HG03457 (cell line): ENCODE measurements at regions not wholly inside any gene's neighbourhood (a gene's known extent, or its start where the extent isn't known, plus 50 kb on each side); places are given as distances from the start of the nearest gene placed in this dataset.
"Not testable (repeated sequence)": the region's sequence is repeated elsewhere in the genome, so short reads cannot be mapped to it uniquely, and the experiment has no call there.

Experiments used
- ATAC-seq: cut with Tn5 transposase; IDR thresholded peaks from one replicate; pipeline ENCODE4 v1.9.1; 2021; ENCODE audit warnings: moderate number of reproducible peaks; ENCODE audit not compliant: unreplicated experiment

DNA sequence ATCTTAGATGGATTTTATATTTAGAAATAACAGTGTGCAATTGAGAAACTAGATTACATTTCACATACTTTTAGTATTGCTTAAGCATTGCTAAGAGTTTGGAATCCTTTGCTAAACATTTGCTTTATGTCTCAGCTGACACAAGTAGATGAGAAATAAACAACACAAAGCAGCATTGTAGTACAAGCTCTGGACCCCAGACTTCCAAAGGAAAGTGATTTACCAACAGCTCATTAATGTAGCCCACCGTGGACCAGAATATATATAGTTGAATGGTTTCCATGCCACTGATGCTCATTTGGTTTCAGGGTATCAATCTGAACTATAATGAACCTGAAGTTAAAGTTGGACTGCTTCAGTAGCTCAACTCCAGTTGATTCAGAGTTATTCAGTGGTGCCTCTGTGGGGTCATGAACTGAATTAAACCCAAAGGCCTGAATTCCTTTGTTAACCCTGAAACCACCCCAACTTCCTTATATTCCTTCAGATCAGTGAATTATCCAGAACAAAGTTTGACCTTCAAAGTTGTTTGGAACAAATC is 132.1 kb upstream of the NEIL3 start:
- no peak for ATAC-seq

DNA sequence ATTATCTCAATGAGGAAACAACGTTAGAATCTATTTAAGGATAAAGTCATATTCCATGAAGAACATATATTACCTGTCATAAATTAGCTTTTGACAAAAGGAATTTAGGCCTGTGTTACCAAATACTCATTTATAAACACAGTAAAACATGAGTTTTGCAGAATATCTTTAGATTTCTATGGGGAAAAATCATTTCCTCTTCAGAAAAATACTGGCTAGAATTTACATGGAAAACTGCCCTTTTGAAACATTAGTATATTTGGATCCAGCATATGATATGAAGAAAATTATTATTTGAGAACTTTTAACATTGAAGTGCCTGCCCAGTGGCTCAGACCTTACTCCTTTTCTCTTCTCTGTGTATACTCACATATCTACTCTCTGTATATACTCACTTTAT is 131.4 kb upstream of the NEIL3 start:
- ATAC-seq = no peak

DNA sequence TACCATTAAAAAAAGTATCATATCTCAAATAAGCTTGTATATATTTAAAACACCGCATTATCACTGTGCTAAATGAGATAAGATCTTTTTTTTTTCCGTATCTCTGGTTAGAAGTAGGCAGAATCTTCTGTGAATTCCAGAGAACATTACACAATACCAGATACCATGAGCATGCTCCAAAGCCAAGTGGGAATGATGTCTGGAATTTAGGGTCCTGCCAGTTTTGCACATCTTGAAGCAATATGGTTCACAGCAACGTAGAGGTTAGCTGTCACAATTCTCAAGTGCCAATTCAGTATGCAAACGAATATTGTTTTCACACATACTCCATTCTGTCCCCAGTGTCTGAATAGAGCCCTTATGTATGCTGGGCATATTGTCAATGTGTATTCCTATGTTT is 127.5 kb upstream of the NEIL3 start:
- no peak for ATAC-seq

DNA sequence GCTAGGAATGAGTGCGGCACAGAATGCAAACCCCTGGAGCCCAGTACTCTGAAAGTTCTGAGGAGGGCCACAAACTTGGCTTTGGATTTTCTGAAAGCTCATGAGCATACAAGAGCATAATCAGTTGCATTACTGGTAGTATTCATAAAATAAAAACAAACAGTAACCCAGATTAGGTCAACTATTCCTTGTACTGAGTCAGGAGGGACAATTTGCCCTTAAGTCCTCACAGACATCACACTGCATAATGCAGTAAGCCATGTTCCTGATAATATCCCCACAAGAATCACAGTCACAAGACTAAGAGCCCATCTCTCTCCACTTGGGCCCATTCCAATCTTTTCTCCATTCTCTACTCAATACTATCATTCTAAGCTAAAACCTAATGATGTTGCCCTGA is 126.9 kb upstream of the NEIL3 start:
- no peak for ATAC-seq

DNA sequence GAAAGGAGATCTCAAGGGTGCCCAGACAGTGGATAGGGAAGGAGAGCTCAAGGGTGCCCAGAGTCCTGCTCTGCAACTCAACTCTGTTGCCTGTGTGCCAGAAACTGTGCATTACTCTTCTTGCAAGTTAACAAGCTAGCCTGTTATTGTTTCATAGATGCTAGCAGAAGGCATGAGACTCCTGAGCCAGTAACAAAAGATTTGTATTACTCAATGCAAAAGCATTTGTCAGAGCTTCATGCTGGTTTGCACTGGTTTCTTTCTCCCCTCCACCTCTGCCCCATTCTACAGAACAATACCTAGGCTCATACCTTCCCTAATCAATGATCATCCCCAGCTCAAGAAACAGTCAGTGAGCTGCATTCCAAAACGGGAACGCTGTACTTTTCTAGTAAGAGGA is 124.5 kb upstream of the NEIL3 start:
- no peak for ATAC-seq

DNA sequence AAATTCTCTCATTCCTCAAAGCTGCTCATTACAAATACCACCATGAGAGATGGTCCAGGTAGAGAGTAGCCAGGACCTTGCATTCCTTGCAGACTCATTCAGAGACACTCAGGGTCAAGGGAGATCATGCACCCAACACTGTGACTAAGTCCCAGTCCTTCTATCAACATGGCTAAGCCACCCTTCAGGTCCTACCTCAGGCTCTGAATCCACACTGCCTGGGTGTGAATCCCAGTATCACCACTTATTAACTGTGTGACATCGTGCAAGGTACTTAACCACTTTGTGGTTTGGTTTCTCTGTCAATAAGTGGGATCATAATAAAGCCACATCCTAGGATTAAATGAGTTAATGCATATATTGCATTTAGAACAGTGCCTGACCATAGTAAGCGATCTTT is 124.1 kb upstream of the NEIL3 start:
- no peak for ATAC-seq

DNA sequence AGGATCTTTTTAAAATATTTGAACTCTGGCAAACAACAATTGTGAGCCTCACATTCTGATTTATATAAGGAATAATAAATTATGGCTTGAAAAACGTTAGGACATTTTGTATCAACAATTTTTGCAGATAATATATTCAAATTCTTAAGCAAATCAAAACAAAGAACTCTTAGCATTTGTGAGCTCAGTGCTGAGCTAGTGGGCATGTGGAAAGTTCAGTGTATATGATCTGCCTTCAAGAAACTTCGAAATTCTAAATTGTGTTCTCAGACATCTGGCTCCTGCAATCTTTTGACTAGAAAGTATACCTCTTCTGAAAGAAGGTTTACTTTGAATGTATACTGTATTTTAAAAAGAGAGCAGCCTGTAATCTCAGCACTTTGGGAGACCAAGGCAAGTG is 122.3 kb upstream of the NEIL3 start:
- no peak for ATAC-seq

DNA sequence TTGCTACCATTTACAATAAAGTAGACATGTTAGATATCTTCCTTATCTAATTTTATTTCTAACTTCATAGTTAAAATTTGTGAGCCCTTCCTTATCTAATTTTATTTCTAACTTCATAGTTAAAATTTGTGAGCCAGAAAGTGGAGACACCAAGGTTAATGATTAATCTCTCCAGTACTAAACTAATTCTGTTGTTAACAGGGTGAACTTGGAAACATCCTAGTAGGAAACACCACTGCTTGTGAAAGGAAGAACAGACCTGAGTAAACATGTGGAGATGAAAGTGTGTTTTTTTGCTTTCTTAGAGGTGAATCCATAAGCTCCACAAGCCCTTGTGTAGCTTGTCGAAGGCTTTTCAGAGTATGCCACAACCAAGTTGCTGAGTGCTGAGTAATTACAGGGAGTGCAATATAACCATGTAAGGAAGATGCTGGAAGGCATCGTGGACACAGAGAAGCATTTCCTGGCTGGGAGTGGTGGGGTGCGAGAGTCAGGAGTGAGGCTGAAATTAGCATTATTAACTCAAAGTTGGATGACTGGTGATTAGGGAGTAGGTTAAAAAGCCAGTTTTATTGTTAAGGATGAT is 118.6 kb upstream of the NEIL3 start:
- no peak for ATAC-seq

DNA sequence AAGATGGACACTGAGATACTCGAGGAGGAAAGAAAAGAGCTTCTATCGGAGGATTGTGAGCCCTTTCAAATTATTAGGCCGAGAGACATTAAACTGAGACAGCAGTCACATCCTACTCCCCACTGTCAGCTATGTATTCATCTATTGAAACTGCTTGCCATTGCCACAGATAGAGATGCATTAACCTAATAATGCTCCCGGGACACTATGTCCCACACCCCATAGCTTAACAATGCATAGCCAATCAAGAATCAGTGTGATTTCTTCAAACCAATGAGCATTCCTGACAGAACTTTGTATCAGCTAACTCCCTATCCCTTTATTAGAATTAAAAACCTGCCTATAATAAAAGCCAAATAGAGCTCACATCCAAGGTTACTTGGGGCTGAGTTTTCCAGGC is 118.1 kb upstream of the NEIL3 start:
- no peak for ATAC-seq

DNA sequence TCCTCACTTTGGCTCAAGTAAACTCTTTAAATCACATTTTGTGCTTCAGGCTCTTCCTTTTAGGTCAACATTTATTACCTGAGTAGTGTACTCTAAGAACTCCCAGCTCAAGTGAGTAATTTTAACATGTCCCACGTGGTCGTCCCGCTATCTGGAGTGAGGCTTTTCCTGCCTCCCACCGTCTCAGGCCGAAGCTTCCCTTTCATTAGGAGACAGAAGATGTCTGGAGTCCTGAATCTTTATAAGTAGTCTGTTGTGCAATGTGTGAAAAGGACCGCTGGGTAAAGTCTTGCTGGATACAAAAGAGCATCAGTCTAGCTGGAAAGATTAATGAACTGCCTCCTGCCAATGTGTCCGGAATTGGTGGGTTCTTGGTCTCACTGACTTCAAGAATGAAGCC is 117.7 kb upstream of the NEIL3 start:
- no peak for ATAC-seq

DNA sequence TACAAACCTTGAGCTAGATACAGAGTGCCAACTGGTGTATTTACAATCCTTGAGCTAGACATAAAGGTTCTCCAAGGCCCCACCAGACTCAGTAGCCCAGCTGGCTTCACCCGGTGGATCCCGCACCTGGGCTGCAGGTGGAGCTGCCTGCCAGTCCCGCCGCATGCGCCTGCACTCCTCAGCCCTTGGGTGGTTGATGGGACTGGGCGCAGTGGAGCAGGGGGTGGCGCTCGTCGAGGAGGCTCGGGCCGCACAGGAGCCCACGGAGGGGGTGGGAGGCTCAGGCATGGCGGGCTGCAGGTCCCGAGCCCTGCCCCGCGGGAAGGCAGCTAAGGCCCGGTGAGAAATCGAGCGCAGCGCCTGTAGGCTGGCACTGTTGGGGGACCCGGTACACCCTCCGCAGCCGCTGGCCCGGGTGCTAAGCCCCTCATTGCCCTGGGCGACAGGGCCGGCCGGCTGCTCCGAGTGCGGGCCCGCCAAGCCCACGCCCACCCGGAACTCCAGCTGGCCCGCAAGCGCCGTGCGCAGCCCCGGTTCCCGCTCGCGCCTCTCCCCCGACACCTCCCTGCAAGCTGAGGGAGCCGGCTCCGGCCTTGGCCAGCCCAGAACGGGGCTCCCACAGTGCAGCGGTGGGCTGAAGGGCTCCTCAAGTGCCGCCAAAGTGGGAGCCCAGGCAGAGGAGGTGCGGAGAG is 116.5 kb upstream of the NEIL3 start:
- ATAC-seq = not testable (repeated sequence)

DNA sequence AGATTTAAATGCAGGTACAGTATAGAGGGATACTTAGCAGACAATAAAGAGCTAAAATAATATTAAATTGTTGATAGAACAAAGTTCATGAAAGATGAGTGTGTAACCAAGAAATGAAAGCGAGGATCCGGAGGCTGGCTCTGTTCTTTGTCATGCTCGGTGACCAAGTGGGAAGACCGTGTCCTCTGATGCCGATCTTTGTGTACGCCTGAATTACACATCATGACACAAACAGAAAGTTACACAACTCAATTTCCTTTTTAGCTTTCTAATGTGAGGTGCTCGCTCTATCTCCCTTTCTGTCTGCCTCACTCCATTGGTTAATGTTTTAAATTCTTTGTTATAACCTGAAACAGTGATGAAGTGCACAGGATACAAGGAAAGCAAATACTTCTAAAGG is 114.8 kb upstream of the NEIL3 start:
- no peak for ATAC-seq

DNA sequence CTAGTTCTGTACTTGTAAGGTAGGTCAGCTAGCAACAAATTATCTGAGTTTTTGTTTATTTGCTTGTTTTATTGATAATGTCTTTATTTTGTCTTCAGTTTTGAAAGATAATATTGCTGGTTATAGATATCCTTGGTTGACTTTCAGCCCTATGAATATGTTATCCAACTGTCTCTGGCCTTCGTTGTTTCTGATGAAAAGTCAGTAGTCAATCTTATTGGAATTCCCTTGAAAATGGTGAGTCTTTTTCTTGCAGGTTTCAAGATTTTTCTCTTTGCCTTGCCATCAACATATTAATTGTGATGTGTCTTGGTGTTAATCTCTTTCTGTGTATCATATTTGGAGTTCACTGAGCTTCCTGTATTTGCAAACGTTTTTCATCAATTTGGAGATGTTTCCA is 113.1 kb upstream of the NEIL3 start:
- no peak for ATAC-seq

DNA sequence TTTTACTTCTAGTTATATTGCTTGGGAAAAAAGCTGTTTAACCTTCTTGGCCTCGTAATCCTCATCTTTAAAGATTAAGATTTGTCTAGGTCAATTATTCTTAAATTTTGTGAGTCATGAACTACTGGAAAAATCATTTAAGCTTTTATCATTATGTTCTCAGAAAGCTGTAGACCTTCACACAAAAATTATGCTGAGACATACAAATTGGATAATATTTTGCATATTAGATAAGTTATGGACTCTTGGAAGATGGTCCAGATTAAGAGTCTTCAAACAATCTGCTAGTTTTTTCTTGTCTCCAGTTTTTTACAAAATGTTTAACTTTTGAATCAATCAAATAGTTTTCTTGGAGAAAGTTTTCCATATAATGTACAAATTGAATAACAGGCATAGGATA is 108.1 kb upstream of the NEIL3 start:
- no peak for ATAC-seq

DNA sequence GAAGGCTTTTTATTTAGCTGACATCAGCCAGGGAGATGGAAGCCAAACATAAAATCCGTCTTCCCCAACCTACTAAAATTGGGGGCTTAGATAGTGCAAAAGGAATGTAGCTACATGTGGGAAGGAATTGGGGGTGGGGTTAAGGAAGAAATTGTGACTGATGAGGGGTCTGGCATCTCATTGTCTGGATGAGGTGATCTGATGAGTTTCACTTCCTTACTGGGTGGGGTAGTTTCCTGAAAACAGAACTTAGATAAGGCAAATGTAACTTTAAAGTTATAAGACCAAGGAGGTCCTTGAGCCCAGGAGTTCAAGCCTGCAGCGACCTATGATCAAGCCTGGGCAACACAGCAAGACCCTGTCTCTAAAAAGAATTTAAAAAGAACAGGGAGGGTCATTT is 105.5 kb upstream of the NEIL3 start:
- ATAC-seq = no peak

DNA sequence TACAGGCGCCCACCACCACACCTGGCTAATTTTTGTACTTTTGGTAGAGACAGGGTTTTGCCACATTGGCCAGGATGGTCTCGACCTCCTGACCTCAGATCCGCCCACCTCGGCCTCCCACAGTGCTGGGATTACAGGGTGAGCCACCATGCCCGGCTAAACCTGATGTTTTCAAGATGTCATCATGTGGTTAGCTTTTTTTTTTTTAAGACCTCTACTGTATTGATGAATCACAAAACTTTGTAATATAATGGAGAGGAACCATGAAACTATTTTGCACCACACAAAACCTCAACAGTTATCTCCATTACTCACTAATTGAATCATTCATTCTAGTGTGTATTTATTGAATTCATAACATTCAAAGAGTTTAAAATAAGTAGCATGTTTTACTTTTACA is 94.7 kb upstream of the NEIL3 start:
- ATAC-seq = no peak

DNA sequence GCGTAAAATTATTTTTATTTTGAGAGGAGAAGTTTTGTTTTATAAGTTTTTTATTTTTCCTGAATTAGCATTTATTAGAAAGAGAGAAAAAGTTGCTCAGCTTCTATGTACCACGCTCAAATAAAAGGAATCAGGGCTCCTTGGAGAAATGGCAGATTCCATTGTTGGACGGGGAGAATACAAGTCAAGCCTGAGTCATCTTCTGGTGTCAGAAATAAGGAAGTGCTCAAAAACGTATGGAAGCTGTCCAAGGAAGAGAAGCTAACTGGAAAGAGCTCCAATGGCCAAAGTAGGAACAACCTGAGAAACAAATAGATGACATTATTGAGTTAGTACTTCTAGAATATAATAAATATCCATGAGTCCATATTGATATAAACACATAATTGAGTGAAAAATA is 89.3 kb upstream of the NEIL3 start:
- ATAC-seq = no peak

DNA sequence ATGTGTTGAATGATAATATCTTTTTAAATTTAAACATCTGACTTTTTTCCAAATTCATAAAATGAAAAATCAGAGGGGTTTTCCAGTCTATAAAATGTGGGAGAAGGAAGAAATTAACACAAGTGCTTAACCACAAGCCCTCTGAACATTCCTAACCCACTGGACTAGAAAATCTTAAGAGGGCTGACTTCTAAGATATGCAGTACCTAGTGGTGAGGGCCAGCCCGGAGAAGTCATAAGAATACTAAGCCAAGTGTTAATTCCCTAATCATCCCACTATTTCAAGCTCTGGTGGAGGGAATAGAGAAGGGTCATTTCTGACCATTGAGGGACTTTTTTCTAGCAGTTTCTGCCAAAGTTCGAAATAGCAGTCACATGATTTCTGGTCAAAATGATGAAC is 86.9 kb upstream of the NEIL3 start:
- no peak for ATAC-seq

DNA sequence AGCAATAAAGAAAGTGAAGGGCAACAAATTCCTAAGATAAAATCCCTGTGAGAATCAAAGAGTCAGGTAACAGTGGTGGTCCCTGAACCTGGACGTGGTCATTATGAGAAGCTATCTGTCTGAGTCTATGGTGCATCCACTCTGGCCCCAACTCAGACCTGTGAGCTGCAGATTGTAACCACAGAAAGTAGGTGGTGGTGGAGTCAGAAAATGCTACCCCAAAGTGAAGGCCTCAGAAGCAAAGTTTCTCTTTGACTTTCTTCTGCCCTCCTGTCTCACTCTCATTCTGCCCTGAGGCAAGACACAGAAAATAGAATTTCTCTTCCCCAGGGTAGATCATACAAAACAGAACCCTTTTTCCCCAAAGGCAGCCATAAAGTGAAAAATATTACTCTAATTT is 84.1 kb upstream of the NEIL3 start:
- ATAC-seq = peak; percentile 76

DNA sequence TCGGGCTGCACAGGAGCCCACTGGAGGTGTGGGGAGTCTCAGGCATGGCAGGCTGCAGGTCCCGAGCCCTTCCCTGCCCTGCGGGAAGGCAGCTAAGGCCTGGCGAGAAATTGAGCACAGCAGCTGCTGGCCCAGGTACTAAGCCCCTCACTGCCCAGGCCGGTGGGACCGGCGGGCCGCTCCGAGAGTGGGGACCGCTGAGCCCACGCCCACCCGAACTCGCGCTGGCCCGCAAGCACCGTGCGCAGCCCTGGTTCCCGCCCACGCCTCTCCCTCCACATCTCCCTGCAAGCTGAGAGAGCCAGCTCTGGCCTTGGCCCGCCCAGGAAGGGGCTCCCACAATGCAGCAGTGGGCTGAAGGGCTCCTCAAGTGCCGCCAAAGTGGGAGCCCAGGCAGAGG is 82.0 kb upstream of the NEIL3 start:
- ATAC-seq = no peak

DNA sequence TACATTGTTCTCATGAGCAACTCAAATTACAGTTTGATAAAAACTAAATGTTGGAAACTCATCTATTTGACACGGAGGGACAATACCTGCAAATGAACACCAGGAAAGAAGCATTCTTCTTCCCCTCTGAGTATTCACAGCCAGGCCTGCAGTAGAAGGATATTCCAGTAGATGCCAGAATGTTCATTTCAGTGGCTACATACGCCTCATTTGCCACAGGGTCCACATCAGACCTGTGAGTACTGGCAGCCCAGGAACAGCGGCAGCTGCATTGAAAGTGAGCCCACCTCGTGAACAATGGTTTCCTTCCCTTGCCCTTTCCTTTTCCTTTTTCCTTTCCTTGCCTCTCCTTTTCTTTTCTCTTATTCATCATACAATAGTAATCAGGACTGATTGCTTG is 81.1 kb upstream of the NEIL3 start:
- no peak for ATAC-seq

DNA sequence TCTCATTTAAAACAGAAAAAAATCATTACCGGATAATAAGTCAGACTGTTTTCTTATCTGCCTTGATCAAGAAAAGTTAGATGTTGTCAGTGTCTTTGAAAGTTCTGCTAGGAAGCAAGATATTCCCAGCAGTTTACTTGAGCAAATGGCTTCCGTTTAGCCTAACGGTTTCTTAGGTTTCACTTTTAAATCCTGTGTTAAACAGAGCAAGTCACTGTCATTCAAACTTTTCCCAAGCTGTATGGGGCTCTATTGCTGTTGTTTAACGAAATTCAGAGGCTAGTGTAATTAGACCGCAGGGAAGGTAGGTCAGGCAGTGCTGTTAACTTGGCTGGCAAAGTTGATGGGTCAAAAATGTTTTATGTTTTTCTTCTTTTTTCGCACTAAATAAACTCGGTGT is 80.3 kb upstream of the NEIL3 start:
- no peak for ATAC-seq

DNA sequence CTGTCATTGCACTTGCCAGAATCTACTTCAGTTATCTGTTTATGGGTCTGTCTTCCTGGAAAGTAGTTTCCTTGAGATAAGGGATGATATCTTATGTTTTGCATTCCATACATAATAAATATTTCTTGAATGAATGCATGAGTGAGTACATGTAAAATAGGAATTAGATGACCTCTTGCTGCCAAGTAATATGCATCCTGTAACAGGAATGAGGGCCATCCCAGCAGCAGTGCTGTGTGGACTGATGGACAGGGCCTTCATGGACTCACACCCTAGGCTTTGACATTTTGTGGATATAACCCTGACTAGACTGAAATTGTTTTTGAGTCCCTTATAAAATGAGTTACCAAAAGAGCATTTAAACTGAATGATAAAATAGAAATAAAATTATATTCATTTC is 77.2 kb upstream of the NEIL3 start:
- no peak for ATAC-seq
